ENCODE measurements at regions not wholly inside any gene's neighbourhood (a gene's known extent, or its start where the extent isn't known, plus 50 kb on each side); places are given as distances from the start of the nearest gene placed in this dataset.

DNA sequence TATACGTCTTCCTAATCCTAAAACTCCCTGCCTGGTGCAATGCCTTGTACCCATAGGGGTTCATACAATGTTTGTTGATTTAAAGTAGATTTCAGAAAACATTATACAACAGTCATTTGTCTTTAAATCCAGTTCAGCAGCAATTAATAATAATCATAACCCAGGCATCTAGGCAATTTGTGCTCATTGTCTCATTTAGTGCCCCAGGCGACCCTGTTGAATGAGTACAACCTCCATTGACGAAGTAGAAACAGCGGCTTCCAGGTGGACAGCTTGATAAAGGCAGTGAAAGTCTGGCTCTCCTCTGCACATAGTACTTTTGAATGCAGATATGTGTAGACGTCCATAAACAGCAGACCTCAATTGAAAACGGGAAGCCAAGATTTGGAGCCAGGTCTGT, 82.9 kb upstream of the CPM start:
- TF ChIP-seq CSDC2 (CRISPR knock-in tag; IDR thresholded peaks at IDR 0.05) (no peak), BACH2 (CRISPR knock-in tag; IDR thresholded peaks at IDR 0.05; ENCODE audit: borderline replicate concordance) (no peak), TOX (CRISPR knock-in tag; IDR thresholded peaks at IDR 0.05; ENCODE audit: borderline replicate concordance) (no peak), ZNF8 (CRISPR knock-in tag; IDR thresholded peaks at IDR 0.05) (no peak), ISL1 (CRISPR knock-in tag; IDR thresholded peaks at IDR 0.05) (no peak), ZNF70 (CRISPR knock-in tag; IDR thresholded peaks at IDR 0.05) (no peak), ESRRG (CRISPR knock-in tag; IDR thresholded peaks at IDR 0.05) (no peak), PPARA (CRISPR knock-in tag; IDR thresholded peaks at IDR 0.05; ENCODE audit: borderline replicate concordance) (no peak), GLIS3 (CRISPR knock-in tag; IDR thresholded peaks at IDR 0.05) (no peak), OSR1 (CRISPR knock-in tag; IDR thresholded peaks at IDR 0.05) (no peak), ZC3H10 (CRISPR knock-in tag; IDR thresholded peaks at IDR 0.05) (no peak), ARNTL (CRISPR knock-in tag; IDR thresholded peaks at IDR 0.05; ENCODE audit: borderline replicate concordance, low read depth) (no peak), ZFP30 (CRISPR knock-in tag; IDR thresholded peaks at IDR 0.05) (no peak), TSHZ2 (CRISPR knock-in tag; IDR thresholded peaks at IDR 0.05) (no peak), ZNF565 (CRISPR knock-in tag; conservative IDR thresholded peaks at IDR 0.05; ENCODE audit: low read depth) (no peak), RARB (CRISPR knock-in tag; IDR thresholded peaks at IDR 0.05) (no peak)
- TF ChIP-seq, protein P1, sequence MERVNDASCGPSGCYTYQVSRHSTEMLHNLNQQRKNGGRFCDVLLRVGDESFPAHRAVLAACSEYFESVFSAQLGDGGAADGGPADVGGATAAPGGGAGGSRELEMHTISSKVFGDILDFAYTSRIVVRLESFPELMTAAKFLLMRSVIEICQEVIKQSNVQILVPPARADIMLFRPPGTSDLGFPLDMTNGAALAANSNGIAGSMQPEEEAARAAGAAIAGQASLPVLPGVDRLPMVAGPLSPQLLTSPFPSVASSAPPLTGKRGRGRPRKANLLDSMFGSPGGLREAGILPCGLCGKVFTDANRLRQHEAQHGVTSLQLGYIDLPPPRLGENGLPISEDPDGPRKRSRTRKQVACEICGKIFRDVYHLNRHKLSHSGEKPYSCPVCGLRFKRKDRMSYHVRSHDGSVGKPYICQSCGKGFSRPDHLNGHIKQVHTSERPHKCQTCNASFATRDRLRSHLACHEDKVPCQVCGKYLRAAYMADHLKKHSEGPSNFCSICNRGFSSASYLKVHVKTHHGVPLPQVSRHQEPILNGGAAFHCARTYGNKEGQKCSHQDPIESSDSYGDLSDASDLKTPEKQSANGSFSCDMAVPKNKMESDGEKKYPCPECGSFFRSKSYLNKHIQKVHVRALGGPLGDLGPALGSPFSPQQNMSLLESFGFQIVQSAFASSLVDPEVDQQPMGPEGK (CRISPR knock-in tag; IDR thresholded peaks at IDR 0.05; ENCODE audit: borderline replicate concordance), result no peak
- TF ChIP-seq, protein P2, sequence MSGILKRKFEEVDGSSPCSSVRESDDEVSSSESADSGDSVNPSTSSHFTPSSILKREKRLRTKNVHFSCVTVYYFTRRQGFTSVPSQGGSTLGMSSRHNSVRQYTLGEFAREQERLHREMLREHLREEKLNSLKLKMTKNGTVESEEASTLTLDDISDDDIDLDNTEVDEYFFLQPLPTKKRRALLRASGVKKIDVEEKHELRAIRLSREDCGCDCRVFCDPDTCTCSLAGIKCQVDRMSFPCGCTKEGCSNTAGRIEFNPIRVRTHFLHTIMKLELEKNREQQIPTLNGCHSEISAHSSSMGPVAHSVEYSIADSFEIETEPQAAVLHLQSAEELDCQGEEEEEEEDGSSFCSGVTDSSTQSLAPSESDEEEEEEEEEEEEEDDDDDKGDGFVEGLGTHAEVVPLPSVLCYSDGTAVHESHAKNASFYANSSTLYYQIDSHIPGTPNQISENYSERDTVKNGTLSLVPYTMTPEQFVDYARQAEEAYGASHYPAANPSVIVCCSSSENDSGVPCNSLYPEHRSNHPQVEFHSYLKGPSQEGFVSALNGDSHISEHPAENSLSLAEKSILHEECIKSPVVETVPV (CRISPR knock-in tag; IDR thresholded peaks at IDR 0.05), result no peak
- ATAC-seq, result no peak

DNA sequence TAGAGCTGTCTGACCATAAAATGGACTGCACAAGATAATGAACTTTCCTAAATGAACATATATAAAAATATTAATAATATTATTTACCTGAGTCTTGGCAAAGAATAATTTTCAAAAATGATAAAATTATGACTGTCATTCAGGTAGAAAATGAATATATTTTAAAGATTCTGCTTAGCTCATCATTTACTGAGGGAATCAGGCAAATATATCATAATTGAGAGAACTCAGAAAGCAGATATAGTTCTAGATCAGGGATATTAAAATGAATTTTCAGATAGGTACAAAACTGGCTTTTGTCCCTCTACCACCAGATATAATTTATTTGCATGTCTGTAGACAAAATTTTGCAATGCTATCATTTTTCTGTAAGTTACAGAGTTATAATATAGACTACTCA, 86.1 kb upstream of the CPM start:
- no peak for TF ChIP-seq TCF4 (CRISPR knock-in tag; IDR thresholded peaks at IDR 0.05; ENCODE audit: borderline replicate concordance)
- no peak for TF ChIP-seq OSR1 (CRISPR knock-in tag; IDR thresholded peaks at IDR 0.05)
- no peak for TF ChIP-seq ZFP3 (CRISPR knock-in tag; IDR thresholded peaks at IDR 0.05)
- no peak for TF ChIP-seq ZNF565 (CRISPR knock-in tag; conservative IDR thresholded peaks at IDR 0.05; ENCODE audit: low read depth)
- TF ChIP-seq, protein P1 (CRISPR knock-in tag; IDR thresholded peaks at IDR 0.05; ENCODE audit: borderline replicate concordance), result no peak
- no peak for TF ChIP-seq POU6F1 (CRISPR knock-in tag; IDR thresholded peaks at IDR 0.05; ENCODE audit: borderline replicate concordance, low read depth)
- TF ChIP-seq PPARA (CRISPR knock-in tag; IDR thresholded peaks at IDR 0.05; ENCODE audit: borderline replicate concordance), result no peak
- TF ChIP-seq ZC3H10 (CRISPR knock-in tag; IDR thresholded peaks at IDR 0.05), result no peak
- no peak for TF ChIP-seq ARNTL (CRISPR knock-in tag; IDR thresholded peaks at IDR 0.05; ENCODE audit: borderline replicate concordance, low read depth)
- TF ChIP-seq CSDC2 (CRISPR knock-in tag; IDR thresholded peaks at IDR 0.05), result no peak
- no peak for TF ChIP-seq CREB5 (CRISPR knock-in tag; IDR thresholded peaks at IDR 0.05; ENCODE audit: low read depth)
- TF ChIP-seq, protein P2 (CRISPR knock-in tag; IDR thresholded peaks at IDR 0.05), result no peak
- ATAC-seq, result no peak
